ENCODE measurements at regions not wholly inside any gene's neighbourhood (a gene's known extent, or its start where the extent isn't known, plus 50 kb on each side); places are given as distances from the start of the nearest gene placed in this dataset.

GRCh38 chr1:5399771-5400170, 592.5 kb downstream of the NPHP4 start:
- intact Hi-C loops (cut with micrococcal nuclease): no loop called here
- POLR2A ChIA-PET (ENCODE audit: unreplicated experiment): no interaction called here
- no peak overlapping the region for H3K27ac ChIP-seq (ENCODE audit: low read length)

GRCh38 chr1:5396593-5396992, 595.6 kb downstream of the NPHP4 start:
- no peak for DNase-seq
- TF ChIP-seq CTCF (conservative IDR thresholded peaks at IDR 0.05; ENCODE audit: low read depth, low read length) (no peak), EZH2phosphoT487 (IDR thresholded peaks at IDR 0.05; ENCODE audit: borderline replicate concordance, low read length) (no peak), EZH2 (IDR thresholded peaks at IDR 0.05; ENCODE audit: low read length, unreplicated experiment) (no peak)
- intact Hi-C loops (cut with micrococcal nuclease): no loop called here
- Histone ChIP-seq H3K27ac (ENCODE audit: low read length) (no peak overlapping the region), H3K36me3 (ENCODE audit: low read depth, low read length) (no peaks in the 10 kb centered on the region), H3K9ac (ENCODE audit: low read length) (no peak overlapping the region), H3F3A (ENCODE audit: low read length, unreplicated experiment) (no peaks in the 10 kb centered on the region), H3K4me1 (ENCODE audit: insufficient read depth, low read length) (no peaks in the 10 kb centered on the region), H3K9me2 (replicated peaks; ENCODE audit: low read length) (no peaks in the 10 kb centered on the region), H3K9me3 (ENCODE audit: low read length) (peaks cover 5% of the 10 kb centered on the region; the same call in 1 of the 2 replicates), H2AFZ (ENCODE audit: low read length) (no peak overlapping the region), H3K4me3 (ENCODE audit: low read length) (no peak overlapping the region), H4K20me1 (ENCODE audit: low read length) (no peaks in the 10 kb centered on the region), H3K27me3 (ENCODE audit: low read length) (0 out of 2 replicates have a peak, but pooled peaks cover 6% of the 10 kb centered on the region), H3K79me2 (ENCODE audit: low read length) (no peaks in the 10 kb centered on the region), H3K4me2 (ENCODE audit: low read length) (no peak overlapping the region)
- BruUV-seq (replicated peaks): no TSS peak
- no peak for ATAC-seq
- ChIA-PET CTCF (no interaction called here), POLR2A (ENCODE audit: unreplicated experiment) (no interaction called here)

More at GRCh38 chr1:5399771-5400170, 592.5 kb downstream of the NPHP4 start:
- Histone ChIP-seq H3K4me3 (ENCODE audit: low read length) (no peak overlapping the region), H3K4me1 (ENCODE audit: insufficient read depth, low read length) (no peaks in the 10 kb centered on the region), H3K27me3 (ENCODE audit: low read length) (no peaks in the 10 kb centered on the region), H3K36me3 (ENCODE audit: low read depth, low read length) (no peaks in the 10 kb centered on the region), H3K9ac (ENCODE audit: low read length) (no peak overlapping the region), H3K9me3 (ENCODE audit: low read length) (peaks cover 5% of the 10 kb centered on the region; the same call in 1 of the 2 replicates), H2AFZ (ENCODE audit: low read length) (no peak overlapping the region), H4K20me1 (ENCODE audit: low read length) (no peaks in the 10 kb centered on the region), H3K79me2 (ENCODE audit: low read length) (no peaks in the 10 kb centered on the region), H3K4me2 (ENCODE audit: low read length) (no peak overlapping the region), H3F3A (ENCODE audit: low read length, unreplicated experiment) (no peaks in the 10 kb centered on the region), H3K9me2 (replicated peaks; ENCODE audit: low read length) (no peaks in the 10 kb centered on the region)
- no peak for ATAC-seq
- TF ChIP-seq EZH2 (IDR thresholded peaks at IDR 0.05; ENCODE audit: low read length, unreplicated experiment) (no peak), CTCF (conservative IDR thresholded peaks at IDR 0.05; ENCODE audit: low read depth, low read length) (no peak), EZH2phosphoT487 (IDR thresholded peaks at IDR 0.05; ENCODE audit: borderline replicate concordance, low read length) (no peak)
- BruUV-seq (replicated peaks): no TSS peak
- CTCF ChIA-PET: no interaction called here
- DNase-seq: no peak

GRCh38 chr1:5394111-5394510, 598.1 kb downstream of the NPHP4 start:
- CTCF ChIA-PET: no interaction called here
- POLR2A ChIA-PET (ENCODE audit: unreplicated experiment): no interaction called here
- H4K20me1 ChIP-seq (ENCODE audit: low read length): no peaks in the 10 kb centered on the region
- H3K9me2 ChIP-seq (replicated peaks; ENCODE audit: low read length): no peaks in the 10 kb centered on the region
- H3K36me3 ChIP-seq (ENCODE audit: low read depth, low read length): no peaks in the 10 kb centered on the region
- H3K79me2 ChIP-seq (ENCODE audit: low read length): no peaks in the 10 kb centered on the region
- no peak overlapping the region for H3K4me2 ChIP-seq (ENCODE audit: low read length)
- TF ChIP-seq EZH2 (IDR thresholded peaks at IDR 0.05; ENCODE audit: low read length, unreplicated experiment): no peak
- no peak for TF ChIP-seq CTCF (conservative IDR thresholded peaks at IDR 0.05; ENCODE audit: low read depth, low read length)
- TF ChIP-seq EZH2phosphoT487 (IDR thresholded peaks at IDR 0.05; ENCODE audit: borderline replicate concordance, low read length): no peak
- H3K27me3 ChIP-seq (ENCODE audit: low read length): 0 out of 2 replicates have a peak, but pooled peaks cover 14% of the 10 kb centered on the region
- BruUV-seq (replicated peaks): no TSS peak
- DNase-seq: no peak
- no peak overlapping the region for H3K4me3 ChIP-seq (ENCODE audit: low read length)
- peaks cover 5% of the 10 kb centered on the region; the same call in 1 of the 2 replicates for H3K9me3 ChIP-seq (ENCODE audit: low read length)
- H3K27ac ChIP-seq (ENCODE audit: low read length): no peak overlapping the region
- no peak for ATAC-seq
- no peaks in the 10 kb centered on the region for H3F3A ChIP-seq (ENCODE audit: low read length, unreplicated experiment)
- no peak overlapping the region for H2AFZ ChIP-seq (ENCODE audit: low read length)
- H3K4me1 ChIP-seq (ENCODE audit: insufficient read depth, low read length): no peaks in the 10 kb centered on the region
- intact Hi-C loops (cut with micrococcal nuclease): no loop called here
- no peak overlapping the region for H3K9ac ChIP-seq (ENCODE audit: low read length)
